Esophagus squamous epithelium (tissue), 4 donors: ENCODE measurements at regions not wholly inside any gene's neighbourhood (a gene's known extent, or its start where the extent isn't known, plus 50 kb on each side); places are given as distances from the start of the nearest gene placed in this dataset.

ENCODE experiments used
- CTCF ChIP-seq, 6 experiments: fragments of 450-650 bp in 4 of 6; fragments of 200-600 bp in 2 of 6; sonication (generic) in 2 of 6; IDR thresholded peaks; one replicate each; pipeline ENCODE4 v1.5.1; 2016 to 2019; ENCODE audit warnings: antibody characterized with exemption in 6 of 6, mild to moderate bottlenecking in 4 of 6, moderate library complexity in 4 of 6
- POLR2A ChIP-seq, 4 donors: fragments of 450-650 bp; IDR thresholded peaks; one replicate each; pipeline ENCODE4 v1.6.1; 2017; ENCODE audit warnings: antibody characterized with exemption in 4 of 4, mild to moderate bottlenecking in 4 of 4, moderate library complexity in 3 of 4

- TF ChIP-seq CTCF (IDR thresholded peaks at IDR 0.05) (no peak), POLR2A (IDR thresholded peaks at IDR 0.05) (no peak)
Measured at GRCh38 chr13:58081301-58081820, 449.8 kb downstream of the PCDH17 start.
